Stimulated activated CD4-positive, alpha-beta T cell treated with anti-CD3 and anti-CD28 coated beads, Interleukin-15, amount 100 ng/mL, for 24 hours (primary cell): ENCODE measurements at regions not wholly inside any gene's neighbourhood (a gene's known extent, or its start where the extent isn't known, plus 50 kb on each side); places are given as distances from the start of the nearest gene placed in this dataset.

Source experiments
- DNase-seq: peaks from one replicate; pipeline ENCODE4 v3.0.0-alpha.2; 2020

GRCh38 chr21:16596369-16596768 lies 866.6 kb downstream of the USP25 start:
- no peak for DNase-seq

- DNase-seq = no peak
These were observed 868.0 kb downstream of the USP25 start for GRCh38 chr21:16597753-16598152.

- no peak for DNase-seq
These were observed 875.8 kb downstream of the USP25 start for GRCh38 chr21:16605597-16605996.

- DNase-seq = no peak
These were observed 876.5 kb downstream of the USP25 start for GRCh38 chr21:16606271-16606670.

GRCh38 chr21:16608209-16608830 lies 878.5 kb downstream of the USP25 start:
- DNase-seq = no peak

GRCh38 chr21:16619281-16619680 lies 889.5 kb downstream of the USP25 start:
- DNase-seq = no peak

GRCh38 chr21:16620786-16621320 lies 891.1 kb downstream of the USP25 start:
- no peak for DNase-seq

- no peak for DNase-seq
These were observed 888.2 kb upstream of the CXADR start for GRCh38 chr21:16624479-16625118.

GRCh38 chr21:16625491-16625890 lies 887.4 kb upstream of the CXADR start:
- DNase-seq = no peak

- no peak for DNase-seq
These were observed 878.9 kb upstream of the CXADR start for GRCh38 chr21:16633831-16634459.

- DNase-seq = no peak
These were observed 878.3 kb upstream of the CXADR start for GRCh38 chr21:16634515-16634914.

- no peak for DNase-seq
These were observed 872.4 kb upstream of the CXADR start for GRCh38 chr21:16640297-16641027.

- DNase-seq = no peak
These were observed 870.5 kb upstream of the CXADR start for GRCh38 chr21:16642353-16642752.

- no peak for DNase-seq
These were observed 868.2 kb upstream of the CXADR start for GRCh38 chr21:16644685-16645084.

- DNase-seq = no peak
These were observed 862.0 kb upstream of the CXADR start for GRCh38 chr21:16650714-16651366.

GRCh38 chr21:16651956-16652355 lies 860.9 kb upstream of the CXADR start:
- no peak for DNase-seq

- DNase-seq = no peak
These were observed 849.4 kb upstream of the CXADR start for GRCh38 chr21:16663436-16663835.

- no peak for DNase-seq
These were observed 845.4 kb upstream of the CXADR start for GRCh38 chr21:16667395-16667794.

GRCh38 chr21:16674949-16675348 lies 837.9 kb upstream of the CXADR start:
- DNase-seq = no peak

- no peak for DNase-seq
These were observed 836.5 kb upstream of the CXADR start for GRCh38 chr21:16676391-16676790.

GRCh38 chr21:16678429-16679160 lies 834.2 kb upstream of the CXADR start:
- DNase-seq = no peak

GRCh38 chr21:16695074-16695473 lies 817.8 kb upstream of the CXADR start:
- DNase-seq = no peak
